GDM1 (cell line): ENCODE measurements at regions not wholly inside any gene's neighbourhood (a gene's known extent, or its start where the extent isn't known, plus 50 kb on each side); places are given as distances from the start of the nearest gene placed in this dataset.
"Not testable (repeated sequence)": the region's sequence is repeated elsewhere in the genome, so short reads cannot be mapped to it uniquely, and the experiment has no call there.

Source experiments
- DNase-seq: peaks from one replicate; lab custom pipeline; 2025; lab: John Stamatoyannopoulos, UW

DNA sequence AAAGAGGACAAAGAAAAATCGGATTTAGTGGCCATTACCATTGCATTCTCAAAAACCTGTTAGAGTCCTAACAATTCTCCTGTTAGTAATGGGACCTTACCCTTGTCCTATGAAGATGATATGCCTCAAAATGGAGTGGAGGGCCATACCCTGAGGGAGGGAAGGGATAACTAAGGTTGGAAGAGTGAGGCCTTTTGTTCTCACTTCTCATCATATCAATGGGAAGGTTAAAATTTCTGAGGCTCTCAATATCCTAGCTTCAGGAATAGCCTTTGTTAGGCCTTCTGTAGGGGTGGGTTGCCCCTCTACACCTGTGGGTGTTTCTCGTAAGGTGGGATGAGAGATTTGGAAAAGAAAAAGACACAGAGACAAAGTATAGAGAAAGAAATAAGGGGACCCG is 109.4 kb upstream of the SGIP1 start:
- DNase-seq = not testable (repeated sequence)

DNA sequence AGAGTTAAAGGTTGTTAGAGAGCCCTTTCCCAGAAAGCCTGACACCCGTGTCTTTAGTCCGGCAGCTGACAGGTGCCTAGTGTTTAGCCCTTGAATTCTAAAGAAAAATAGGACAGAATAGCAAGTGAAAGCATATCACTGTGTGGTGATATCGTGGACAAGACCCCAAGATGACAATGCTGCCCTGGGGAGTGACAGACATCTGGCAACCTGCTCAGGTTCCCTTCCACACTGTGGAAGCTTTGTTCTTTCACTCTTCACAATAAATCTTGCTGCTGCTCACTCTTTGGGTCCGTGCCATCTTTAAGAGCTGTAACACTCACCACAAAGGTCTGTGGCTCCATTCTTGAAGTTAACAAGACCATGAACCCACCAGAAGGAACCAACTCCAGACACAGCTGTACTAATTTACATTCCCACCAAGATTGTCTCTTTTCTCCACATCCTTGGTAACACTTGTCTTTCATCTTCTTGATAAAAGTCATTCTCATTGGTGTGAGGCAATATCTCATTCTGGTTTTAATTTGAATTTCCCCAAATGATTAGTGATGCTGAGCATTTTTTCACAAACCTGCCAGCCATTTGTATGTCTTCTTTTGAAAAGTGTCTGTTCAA is 107.6 kb upstream of the SGIP1 start:
- no peak for DNase-seq

DNA sequence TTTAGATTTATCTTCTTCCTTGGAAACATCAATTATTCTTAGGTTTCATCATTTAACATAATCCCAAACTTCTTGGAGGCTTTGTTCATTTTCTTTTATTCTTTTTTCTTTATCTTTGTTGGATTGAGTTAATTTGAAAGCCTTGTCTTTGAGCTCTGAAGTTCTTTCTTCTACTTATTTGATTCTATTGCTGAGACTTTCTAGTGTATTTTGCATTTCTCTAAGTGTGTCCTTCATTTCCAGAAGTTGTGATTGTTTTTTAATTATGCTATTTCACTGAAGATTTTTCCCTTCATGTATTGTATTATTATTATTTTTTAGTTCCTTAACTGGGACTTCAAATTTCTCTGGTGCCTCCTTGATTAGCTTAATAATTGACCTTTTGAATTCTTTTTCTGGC is 103.1 kb upstream of the SGIP1 start:
- DNase-seq = not testable (repeated sequence)

DNA sequence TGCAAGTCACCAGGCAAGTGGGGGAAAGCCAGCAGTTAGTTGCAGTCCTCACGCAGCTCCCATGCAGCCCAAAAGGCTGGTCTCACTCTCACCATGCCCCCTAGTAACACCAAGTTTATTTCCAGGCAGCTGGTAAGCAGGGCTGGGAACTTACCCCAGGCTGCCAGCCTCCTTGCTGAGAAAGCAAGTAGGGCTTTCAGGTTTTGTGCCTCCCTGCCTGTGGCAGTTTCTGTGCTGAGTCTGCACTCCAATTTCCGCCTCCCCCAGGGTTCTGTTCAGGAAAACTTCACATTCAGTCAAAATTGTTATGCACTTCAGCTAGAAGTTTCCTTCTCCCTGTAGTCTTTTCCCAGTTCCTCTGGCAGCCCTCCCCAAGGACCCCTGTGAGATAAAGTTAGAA is 102.0 kb upstream of the SGIP1 start:
- DNase-seq = no peak

DNA sequence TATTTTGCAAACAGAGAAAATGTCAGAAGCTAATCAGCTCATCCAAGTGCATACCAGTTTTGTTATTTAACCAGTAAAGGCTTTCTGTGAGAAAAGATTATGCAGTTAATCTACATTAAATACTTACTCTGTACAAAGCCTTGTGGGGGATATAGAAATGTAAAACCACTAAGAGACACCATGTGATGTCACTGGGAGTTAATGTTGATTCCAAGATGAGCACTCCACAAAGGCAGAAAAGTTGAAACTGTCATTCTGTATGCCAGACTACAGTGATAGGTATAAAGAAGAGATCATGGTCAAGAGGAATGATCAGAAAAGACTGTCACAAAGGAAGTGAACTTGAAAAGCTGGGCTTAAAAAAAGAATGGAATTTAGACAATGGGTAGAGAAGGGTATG is 100.3 kb upstream of the SGIP1 start:
- no peak for DNase-seq

DNA sequence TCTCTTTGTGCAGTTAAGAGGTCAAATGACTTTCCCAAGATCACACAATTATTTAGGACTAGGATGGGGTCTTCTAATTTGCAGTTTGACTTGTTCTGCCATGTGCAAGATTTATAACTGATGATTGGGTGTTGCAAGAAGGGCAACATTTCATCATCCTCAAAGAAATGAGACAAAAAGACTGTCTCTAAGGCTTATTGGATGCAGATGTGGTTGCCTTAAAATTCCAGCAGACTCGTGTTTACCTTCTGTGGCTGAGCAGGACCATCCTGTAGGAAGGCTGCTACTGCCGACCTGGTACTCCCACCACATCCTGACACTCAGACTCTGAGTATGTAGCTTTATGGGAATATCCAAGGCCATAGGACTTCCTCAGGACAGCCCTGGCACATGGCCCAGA is 99.9 kb upstream of the SGIP1 start:
- DNase-seq = no peak

DNA sequence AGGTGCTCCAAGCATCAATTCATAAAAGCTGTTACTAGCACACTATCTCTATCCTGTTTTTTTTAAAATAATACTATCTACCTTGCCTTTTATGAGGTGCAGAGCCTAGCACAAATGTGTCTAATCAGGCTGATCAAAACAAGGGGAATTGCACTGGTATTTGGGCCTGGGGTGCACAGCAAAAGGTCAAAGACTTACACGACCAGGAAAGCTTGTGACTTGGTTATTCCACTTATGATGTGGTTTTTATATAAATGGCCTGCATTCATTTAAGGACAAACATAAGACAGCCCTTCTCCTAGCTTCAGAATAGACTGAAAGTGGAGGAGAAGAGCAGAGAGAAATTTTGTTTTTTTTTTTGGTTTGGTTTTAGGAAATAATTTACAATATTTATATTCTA is 98.4 kb upstream of the SGIP1 start:
- no peak for DNase-seq

DNA sequence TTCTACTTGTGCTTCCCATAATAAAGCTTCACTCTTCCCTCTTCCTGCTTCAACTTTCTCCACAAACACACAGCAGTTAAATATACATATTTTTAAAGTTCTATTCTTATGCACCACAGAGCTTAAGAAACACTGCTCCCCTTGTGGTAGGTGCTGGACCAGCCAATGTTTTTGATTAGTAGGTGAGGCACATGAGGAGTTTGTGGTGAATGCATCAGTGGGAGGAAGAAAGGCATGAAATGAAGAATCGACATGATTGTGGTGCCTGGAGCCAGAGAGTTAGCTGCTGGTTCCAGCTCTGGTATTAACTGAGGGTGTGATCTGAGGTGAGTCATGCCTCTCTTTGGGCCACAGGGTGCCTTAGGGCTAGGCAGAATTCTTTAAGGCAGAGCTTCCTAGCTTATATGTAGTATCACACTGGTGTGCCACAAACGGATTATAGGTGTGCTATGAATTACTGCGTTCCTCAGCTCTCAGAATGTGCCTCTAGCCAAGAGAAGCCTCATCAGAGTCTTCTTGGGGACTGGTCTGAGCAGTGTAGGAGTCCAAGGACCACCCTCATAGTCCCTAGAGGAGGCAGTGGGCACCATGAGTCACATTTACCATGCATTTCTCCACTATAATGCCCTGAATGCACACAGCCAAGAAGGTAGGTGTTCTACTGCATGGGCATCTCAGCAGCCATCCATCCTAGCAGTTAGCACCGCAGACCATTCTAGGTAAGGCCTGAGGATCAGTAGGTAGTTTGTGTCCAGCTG is 97.4 kb upstream of the SGIP1 start:
- DNase-seq = peak; percentile 24

DNA sequence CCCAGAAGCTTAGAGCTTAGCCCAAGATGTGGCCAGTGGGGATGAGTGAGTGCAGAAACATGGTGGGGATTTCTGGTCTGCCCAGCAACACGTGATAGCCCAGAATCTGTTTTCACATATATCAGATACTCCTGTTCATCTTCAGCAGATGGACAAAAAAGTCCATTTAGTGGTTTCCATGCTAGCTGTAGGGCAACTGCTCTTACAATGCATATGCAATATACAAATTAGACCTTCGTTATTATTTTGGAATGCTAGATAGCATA is 96.9 kb upstream of the SGIP1 start:
- DNase-seq = no peak

DNA sequence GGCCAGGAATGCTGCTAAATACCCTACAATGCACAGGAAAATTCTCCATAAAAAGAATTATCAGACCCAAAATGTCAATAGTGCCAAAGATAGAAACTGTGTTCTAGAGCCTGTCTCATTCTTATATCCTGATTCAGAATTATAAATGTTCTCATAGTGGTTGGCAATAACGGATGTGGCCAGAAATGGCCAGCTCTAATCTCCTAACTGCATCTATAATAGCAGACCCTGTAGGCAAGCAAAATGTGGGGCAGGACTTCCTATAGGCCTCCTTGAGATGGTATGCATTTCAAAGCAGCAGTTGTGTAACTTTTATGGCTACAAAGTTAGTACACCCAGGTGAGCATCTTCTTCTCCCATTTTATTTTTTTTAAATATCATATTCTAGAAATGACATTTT is 95.9 kb upstream of the SGIP1 start:
- DNase-seq = no peak

DNA sequence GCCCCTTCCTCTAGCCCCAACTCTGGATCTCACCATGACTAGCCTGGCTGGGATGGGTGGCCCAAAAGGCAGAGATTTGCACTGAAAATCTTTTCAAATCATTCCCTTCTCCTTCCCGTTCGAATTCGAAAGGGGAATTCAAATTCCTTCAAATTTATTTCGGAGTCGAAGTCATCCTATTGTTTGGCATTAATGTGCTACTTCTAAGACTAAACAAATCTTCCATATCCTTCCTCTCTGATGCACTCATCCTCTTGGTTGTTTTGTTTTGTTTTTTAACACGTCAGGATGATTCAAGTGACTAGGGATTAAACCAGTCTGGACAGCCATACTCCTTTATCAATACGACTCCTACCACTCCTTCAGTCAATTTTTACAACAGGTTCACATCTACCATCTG is 95.5 kb upstream of the SGIP1 start:
- no peak for DNase-seq

DNA sequence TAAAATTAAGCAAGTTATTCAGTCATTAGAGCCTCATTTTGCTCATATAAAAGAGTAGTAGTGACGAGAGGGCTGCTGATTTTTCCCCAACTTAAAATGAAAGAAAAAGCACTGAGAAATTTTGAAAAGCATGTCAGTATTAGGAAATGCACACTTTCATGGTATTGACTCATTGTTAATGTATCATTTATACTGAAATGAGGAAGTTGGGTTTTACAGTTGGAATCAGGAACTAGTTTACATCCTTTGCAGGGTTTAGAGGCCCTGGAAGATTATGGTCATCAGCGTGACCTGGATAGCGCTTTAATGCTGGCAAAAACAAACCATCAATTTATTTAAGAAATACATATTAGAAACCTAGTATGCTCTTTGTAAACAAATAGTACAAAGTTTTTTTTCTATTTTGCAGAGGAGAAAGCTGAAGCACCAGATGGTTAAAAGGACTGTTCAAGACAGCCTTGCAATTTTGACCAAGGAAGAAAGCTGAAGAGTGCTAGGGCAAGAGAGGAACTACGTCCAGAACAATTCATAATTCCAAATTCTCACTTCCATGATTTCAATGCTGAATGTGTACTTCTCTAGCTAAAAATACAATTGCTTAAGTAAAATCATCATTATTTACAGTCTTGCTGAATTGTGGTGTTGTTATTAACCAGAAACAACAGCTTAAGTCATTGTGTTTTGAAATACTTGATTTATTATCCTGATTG is 94.8 kb upstream of the SGIP1 start:
- DNase-seq = peak; percentile 67

DNA sequence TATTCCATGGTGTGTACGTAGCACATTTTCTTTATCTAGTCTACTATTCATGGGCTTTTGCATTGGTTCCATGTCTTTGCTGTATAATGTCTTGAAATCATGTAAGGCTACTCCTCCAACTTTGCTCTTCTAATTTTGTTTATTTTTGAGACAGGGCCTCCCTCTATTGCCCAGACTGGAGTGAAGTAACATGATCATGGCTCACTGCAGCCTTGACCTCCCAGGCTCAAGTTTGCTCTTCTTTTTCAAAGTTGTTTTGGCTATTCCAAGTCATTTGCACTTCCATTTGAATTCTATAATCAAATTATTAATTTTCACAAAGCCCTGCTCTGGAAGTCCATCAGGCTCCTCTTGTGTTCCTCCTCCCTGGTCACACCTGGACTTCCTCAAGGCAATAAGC is 90.2 kb upstream of the SGIP1 start:
- peak; percentile 11 for DNase-seq

DNA sequence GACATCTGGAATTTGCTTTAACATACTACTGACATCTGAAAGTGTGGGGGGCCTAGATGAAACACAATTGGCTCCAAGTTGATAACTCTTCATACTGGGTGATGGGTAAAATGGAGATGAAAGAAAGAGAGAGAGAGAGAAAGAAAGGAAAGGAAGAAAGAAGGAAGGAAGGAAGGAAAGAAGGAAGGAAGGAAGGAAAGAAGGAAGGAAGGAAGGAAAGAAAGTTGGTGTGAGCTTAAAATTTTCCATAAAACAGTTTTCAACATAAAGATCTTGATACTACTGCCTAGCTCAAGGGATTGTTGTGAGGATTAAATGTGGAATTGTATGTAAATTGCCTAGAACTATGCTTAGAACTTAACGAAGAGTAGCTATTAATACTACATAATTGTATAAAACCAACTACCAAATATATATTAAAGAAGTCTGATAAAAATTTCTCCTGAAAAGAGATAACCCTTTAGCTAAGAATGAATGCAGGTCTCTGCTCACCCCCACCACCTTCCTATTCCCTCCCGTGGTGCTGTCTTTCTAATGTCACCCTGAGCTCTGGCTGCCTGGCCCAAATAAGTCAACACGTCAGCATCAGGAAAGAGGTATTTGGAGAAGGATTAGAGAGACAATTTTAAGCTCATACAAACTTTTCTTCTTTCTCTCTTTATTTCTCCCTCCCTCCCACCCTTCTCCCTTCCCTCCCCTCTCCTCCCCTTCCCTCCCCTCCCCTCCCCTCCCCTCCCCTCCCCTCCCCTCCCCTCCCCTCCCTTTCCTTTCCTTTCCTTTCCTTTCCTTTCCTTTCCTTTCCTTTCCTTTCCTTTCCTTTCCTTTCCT is 89.3 kb upstream of the SGIP1 start:
- DNase-seq = no peak

DNA sequence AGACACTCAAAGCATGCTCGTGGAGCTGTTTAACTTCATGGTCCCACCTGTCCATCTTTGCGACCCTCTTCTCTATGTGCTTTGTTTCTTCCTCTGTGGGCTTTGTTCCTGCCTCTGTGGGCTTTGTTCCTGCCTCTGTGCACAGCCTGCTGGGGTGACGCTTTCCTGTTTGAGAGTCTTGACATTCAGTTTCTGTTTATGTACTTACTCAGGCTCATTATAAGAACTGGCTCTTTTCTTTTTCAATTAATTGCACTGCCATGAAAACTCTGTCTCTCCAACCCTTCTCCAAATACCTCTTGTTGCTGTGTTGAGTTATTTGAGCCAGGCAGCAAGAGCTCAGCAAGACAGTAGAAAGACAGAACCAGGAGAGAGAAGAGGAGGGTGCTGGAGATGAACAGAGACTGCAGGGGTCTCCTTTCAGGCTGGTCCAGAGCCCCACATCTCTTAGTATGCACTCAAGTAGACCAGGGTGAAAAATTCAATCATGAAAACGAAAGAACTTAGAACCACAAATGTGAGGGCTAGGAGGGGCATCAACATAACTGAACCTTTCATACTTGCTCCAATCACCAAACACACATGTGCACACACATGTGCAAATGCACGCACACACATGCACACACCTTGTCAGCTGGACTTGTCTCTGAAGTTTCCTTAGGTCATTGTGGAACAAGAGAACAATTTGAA is 88.3 kb upstream of the SGIP1 start:
- DNase-seq = peak; percentile 65

DNA sequence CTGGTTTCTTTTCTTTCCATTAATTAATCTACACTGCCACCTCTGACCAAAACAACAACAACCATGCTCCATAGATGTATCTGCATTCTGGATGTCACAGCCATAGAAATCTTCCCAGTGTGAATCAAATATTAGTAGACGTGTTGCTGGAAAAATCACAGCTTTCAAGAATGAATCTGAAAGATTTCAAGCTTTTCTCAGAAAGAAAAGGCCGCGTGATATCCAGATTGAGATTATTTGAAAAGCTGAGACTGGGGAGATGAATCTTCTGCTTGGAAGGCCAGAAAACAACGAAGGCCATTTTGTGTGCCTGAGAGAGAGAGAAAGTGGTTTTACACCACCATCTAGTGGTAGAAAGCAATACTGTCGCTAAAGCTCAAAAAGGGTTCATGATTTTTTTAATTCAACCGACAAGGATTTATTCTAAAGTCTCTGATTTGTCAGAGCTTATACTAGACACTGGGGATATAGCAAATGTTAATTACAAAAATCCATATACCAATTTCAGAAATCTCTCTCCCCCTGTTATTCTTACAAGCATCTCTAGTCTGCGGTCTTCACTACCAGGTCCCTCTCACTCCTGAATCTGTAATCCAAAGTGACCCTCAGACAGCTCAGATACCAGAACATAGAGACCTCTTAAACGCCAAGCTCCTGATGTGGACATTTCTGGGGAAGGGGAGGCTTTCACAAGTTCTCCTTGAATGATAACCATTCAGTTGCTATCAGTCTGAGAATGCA is 87.5 kb upstream of the SGIP1 start:
- DNase-seq = peak; percentile 46

DNA sequence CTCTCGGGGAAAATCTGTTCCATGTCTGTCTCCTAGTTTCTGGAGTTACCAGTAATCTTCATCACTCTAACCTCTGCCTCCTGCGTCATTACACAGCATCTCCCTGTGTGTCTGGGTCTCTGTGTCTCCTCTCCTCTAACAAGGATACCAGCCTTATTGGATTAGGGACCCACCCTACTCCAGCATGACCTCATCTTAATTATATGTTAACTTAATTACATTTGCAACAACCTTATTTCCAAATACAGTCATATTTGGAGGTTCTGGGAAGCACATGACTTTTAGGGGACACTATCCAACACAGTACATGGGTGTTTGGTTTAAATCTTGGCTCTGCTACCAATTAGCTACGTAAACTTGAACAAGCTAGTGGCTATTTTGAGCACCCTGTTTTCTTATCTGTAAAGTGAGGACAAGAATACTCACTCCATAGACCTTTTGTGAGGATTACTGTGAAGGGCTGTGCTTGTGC is 83.9 kb upstream of the SGIP1 start:
- no peak for DNase-seq

DNA sequence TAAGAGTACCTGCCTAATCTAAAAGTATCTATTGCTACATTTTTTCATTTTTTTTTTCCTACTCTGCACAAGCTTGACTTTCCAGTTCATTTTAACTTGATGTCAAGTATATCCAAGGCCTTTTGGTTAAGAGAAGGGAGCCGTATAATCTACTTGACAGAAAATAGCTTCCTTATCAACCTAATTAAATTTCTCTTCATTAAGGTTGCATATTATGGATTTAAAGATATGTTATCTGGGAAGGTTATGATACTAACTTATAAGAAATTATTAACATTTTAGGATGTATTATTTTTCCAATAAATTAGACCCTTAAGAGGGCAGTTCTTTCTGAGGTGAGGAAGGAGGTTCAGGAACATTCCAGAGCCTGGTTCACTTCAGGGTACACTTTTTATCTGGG is 83.1 kb upstream of the SGIP1 start:
- no peak for DNase-seq

DNA sequence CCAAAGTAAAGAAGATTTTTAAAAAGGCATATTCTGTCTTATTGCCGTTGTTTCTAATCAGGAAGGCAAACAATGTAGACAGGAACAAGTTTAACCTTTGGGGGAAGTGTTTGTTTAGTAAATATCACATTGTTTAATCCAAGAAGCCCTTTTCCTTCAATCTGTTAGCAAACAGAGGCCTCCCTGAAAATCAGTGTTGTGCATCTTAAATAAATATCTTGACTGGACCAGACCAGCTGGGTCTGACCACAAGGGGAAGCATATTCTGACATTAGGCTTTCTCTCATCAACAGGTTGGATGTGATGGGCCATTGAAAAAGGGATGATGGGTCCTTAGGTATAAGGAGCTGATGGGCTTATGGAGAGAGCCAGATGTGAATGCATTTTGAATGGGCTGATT is 81.8 kb upstream of the SGIP1 start:
- DNase-seq = no peak

DNA sequence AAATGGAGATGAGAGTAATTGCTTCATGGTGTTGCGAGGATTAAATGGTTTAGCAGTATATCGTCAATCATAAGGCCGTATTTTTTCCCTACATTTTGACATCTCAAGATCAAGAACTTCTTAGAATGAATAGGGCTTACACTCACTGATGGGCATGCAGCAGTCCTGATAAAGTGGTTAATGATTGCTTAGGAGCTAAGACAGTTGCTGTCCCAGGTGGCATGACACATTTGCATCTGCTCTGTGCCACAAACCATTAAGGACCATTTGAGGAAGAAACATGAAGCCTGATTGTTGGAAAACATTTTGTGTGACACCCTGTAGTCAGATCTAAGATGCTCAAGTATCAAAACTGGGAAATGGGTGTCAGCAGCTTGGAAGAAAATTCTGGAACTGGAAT is 81.0 kb upstream of the SGIP1 start:
- DNase-seq = no peak

DNA sequence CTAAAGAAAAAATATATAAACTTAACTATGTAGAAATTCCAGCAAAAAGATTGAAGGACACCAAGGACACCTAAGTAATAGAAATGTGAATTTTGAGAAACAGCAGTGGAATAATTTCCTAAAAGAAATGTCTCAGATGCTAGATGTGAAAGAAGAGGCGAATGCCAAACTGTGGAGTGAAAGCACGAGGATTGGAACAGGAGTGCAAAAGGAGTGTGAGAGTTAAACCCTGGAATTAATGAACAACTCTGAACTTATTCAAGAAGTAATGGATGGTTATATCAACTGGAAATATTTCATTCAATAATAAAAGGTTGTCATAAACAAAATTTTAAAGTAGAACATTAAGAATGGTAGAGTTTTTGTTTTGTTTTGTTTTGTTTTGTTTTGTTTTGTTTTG is 78.5 kb upstream of the SGIP1 start:
- no peak for DNase-seq
